K562 (cell line): ENCODE measurements at regions not wholly inside any gene's neighbourhood (a gene's known extent, or its start where the extent isn't known, plus 50 kb on each side); places are given as distances from the start of the nearest gene placed in this dataset.

Source experiments
- ATAC-seq: fragments of 200-7000 bp; cut with Tn5 transposase; 3 replicates; pipeline ENCODE4 v1.9.1; 2020; ENCODE audit warnings: moderate library complexity
- BruUV-seq: library from RNA; stranded (reverse); fragments of 400-500 nt; replicated peaks from 2 replicates; lab custom pipeline; 2021; lab: Mats Ljungman, UMichigan
- CTCF ChIA-PET: fragments of 300-600 bp; formaldehyde crosslinking; extraction: SDS; loops from one replicate; lab custom pipeline; 2021; ENCODE audit warnings: low intra/inter-chr PET ratio; lab: Yijun Ruan, JAX
- POLR2A ChIA-PET: fragments of 300-600, 350-650 bp; sonication (Branson Sonifier 250); formaldehyde crosslinking; extraction: SDS; loops from one replicate; lab custom pipeline; 2021; ENCODE audit warnings: antibody characterized with exemption, inconsistent platforms; lab: Yijun Ruan, JAX
- DNase-seq, 4 experiments: peaks; one replicate each; pipeline versions ENCODE4 v3.0.0 to v3.0.0-alpha.2; 2011 to 2018; ENCODE audit warnings: low spot score in 3 of 4, mixed read lengths in 3 of 4; ENCODE audit errors: extremely low read depth in 1 of 4
- FAIRE-seq: peaks from 2 replicates; lab custom pipeline; 2011; peaks lifted over from hg19 to GRCh38; lab: Jason Lieb, UNC
- H2AFZ ChIP-seq: 2 replicates; pipeline ENCODE4 v1.6.0; 2011; ENCODE audit warnings: low read depth, low read length, control low read depth, inconsistent platforms
- H3K27ac ChIP-seq: fragments of 200-600 bp; 3 replicates; pipeline ENCODE4 v1.8.0; 2011; ENCODE audit warnings: low read depth, mild to moderate bottlenecking, control low read depth, inconsistent platforms, low read length, moderate library complexity, mixed read lengths; ENCODE audit errors: extremely low read depth
- H3K27me3 ChIP-seq, 2 experiments: fragments of 300-600 bp in 1 of 2; 2 replicates in 1 of 2; 3 replicates in 1 of 2; pipeline versions ENCODE4 v1.6.0 to v1.8.0; 2011; ENCODE audit warnings: inconsistent platforms in 2 of 2, low read length in 2 of 2, mild to moderate bottlenecking in 1 of 2, mixed read lengths in 1 of 2, moderate library complexity in 1 of 2; ENCODE audit not compliant: control insufficient read depth in 2 of 2, insufficient read depth in 2 of 2
- H3K36me3 ChIP-seq: fragments of 300-600 bp; 3 replicates; pipeline ENCODE4 v1.8.0; 2011; ENCODE audit warnings: mild to moderate bottlenecking, low read length, inconsistent platforms; ENCODE audit not compliant: control insufficient read depth, insufficient read depth
- H3K4me1 ChIP-seq, 2 experiments: fragments of 200-600 bp in 1 of 2; replicated peaks in 1 of 2; 2 replicates in 1 of 2; 3 replicates in 1 of 2; pipeline versions ENCODE4 v1.5.1 to v1.8.0; 2011; ENCODE audit warnings: inconsistent platforms in 2 of 2, low read length in 2 of 2, mild to moderate bottlenecking in 1 of 2, mixed read lengths in 1 of 2, moderate library complexity in 1 of 2; ENCODE audit not compliant: control insufficient read depth in 2 of 2, insufficient read depth in 2 of 2
- H3K4me2 ChIP-seq: 2 replicates; pipeline ENCODE4 v1.6.1; 2011; ENCODE audit warnings: low read length, control low read depth, inconsistent platforms, mixed read lengths; ENCODE audit not compliant: insufficient read depth
- H3K4me3 ChIP-seq: fragments of 200-600 bp; sonication (generic), shearing (Covaris generic); 2 replicates; pipeline ENCODE4 v1.5.1; 2016; ENCODE audit warnings: control low read depth, inconsistent platforms
- H3K79me2 ChIP-seq: fragments of 200-600 bp; 3 replicates; pipeline ENCODE4 v1.8.0; 2011; ENCODE audit warnings: low read length, inconsistent platforms; ENCODE audit not compliant: control insufficient read depth, insufficient read depth
- H3K9ac ChIP-seq, 2 experiments: 2 replicates each; pipeline versions ENCODE4 v1.6.0 to v1.6.1; 2011; ENCODE audit warnings: low read depth in 2 of 2, low read length in 2 of 2, control low read depth in 1 of 2, inconsistent platforms in 1 of 2, mild to moderate bottlenecking in 1 of 2, mixed read lengths in 1 of 2; ENCODE audit not compliant: insufficient read depth in 1 of 2
- H3K9me1 ChIP-seq: one replicate; pipeline ENCODE4 v1.6.0; 2011; ENCODE audit warnings: inconsistent platforms, mild to moderate bottlenecking, low read length, moderate library complexity; ENCODE audit not compliant: control insufficient read depth, insufficient read depth
- H3K9me3 ChIP-seq: replicated peaks from 2 replicates; pipeline ENCODE4 v1.5.1; 2011; ENCODE audit warnings: low read depth, low read length, inconsistent platforms; ENCODE audit not compliant: control insufficient read depth, insufficient read depth
- H4K20me1 ChIP-seq: replicated peaks from 2 replicates; pipeline ENCODE4 v1.6.1; 2011; ENCODE audit warnings: low read length, inconsistent platforms, mixed read lengths; ENCODE audit not compliant: control insufficient read depth, insufficient read depth
- CHD2 ChIP-seq: IDR thresholded peaks from 2 replicates; pipeline ENCODE4 v1.6.1; 2011; ENCODE audit warnings: low read depth, low read length
- FOXK1 ChIP-seq: sonication (generic); formaldehyde crosslinking; IDR thresholded peaks from 2 replicates; pipeline ENCODE4 v1.8.0; 2022; ENCODE audit warnings: missing genetic modification reagents, mild to moderate bottlenecking, borderline replicate concordance
- HNRNPH1 ChIP-seq: fragments of 200-400 bp; formaldehyde crosslinking; optimal IDR thresholded peaks from 2 replicates; pipeline ENCODE3; 2017; ENCODE audit warnings: low read depth, mild to moderate bottlenecking, low read length, moderate library complexity
- PHF20 ChIP-seq: fragments of 450-650 bp; IDR thresholded peaks from 2 replicates; pipeline ENCODE4 v1.6.1; 2018; ENCODE audit not compliant: partially characterized antibody
- POU5F1 ChIP-seq: fragments of 150-350 bp; IDR thresholded peaks from 2 replicates; pipeline ENCODE4 v1.6.1; 2014; ENCODE audit warnings: borderline replicate concordance, low read length, low read depth, mild to moderate bottlenecking; ENCODE audit not compliant: partially characterized antibody
- PPARD ChIP-seq: fragments of 250-450 bp; sonication (Bioruptor Pico); IDR thresholded peaks from 2 replicates; pipeline ENCODE4 v1.8.0; 2022; ENCODE audit warnings: inconsistent platforms, mild to moderate bottlenecking, moderate library complexity
- PURB ChIP-seq: sonication (generic); formaldehyde crosslinking; IDR thresholded peaks from 2 replicates; pipeline ENCODE4 v1.9.0; 2021; ENCODE audit warnings: low read depth, mild to moderate bottlenecking, missing genetic modification reagents
- SMAD4 ChIP-seq: fragments of 250-450 bp; sonication (Bioruptor Pico); conservative IDR thresholded peaks from 2 replicates; pipeline ENCODE4 v1.8.0; 2021; ENCODE audit warnings: inconsistent platforms, mild to moderate bottlenecking, moderate library complexity
- ZBED1 ChIP-seq: IDR thresholded peaks from 2 replicates; pipeline ENCODE4 v1.6.1; 2014
- ZNF717 ChIP-seq: fragments of 250-450 bp; sonication (Bioruptor Pico); IDR thresholded peaks from 2 replicates; pipeline ENCODE4 v1.5.0; 2021
- WGBS: fragments of 100-300 bp; shearing (Covaris generic); methylation state at CpG from one replicate; pipeline ENCODE4 v1.1.6; 2016; ENCODE audit warnings: low coverage, mixed read lengths; ENCODE audit not compliant: insufficient coverage; ENCODE audit errors: missing lambda C conversion rate; 5-methylcytosine and 5-hydroxymethylcytosine counted together
- in situ Hi-C: fragments of 300-500 bp; cut with MboI; formaldehyde crosslinking; loops from 4 replicates; pipeline ENCODE4 v1.15.0; 2018; ENCODE audit warnings: inconsistent platforms, mixed read lengths
- intact Hi-C: fragments of 100-400 bp; cut with micrococcal nuclease; formaldehyde crosslinking; loops from 2 replicates; pipeline ENCODE4 v1.14.2; 2022
- TF ChIP-seq, protein P1 (sequence below): sonication (generic); formaldehyde crosslinking; IDR thresholded peaks from 2 replicates; pipeline ENCODE4 v1.9.0; 2022; ENCODE audit warnings: mild to moderate bottlenecking, missing genetic modification reagents
- TF ChIP-seq, protein P2 (sequence below): fragments of 150-350 bp; IDR thresholded peaks from 2 replicates; pipeline ENCODE4 v1.6.1; 2014; ENCODE audit warnings: low read depth, mild to moderate bottlenecking, low read length, borderline replicate concordance
- TF ChIP-seq, protein P3 (sequence below): sonication (generic); formaldehyde crosslinking; IDR thresholded peaks from 2 replicates; pipeline ENCODE4 v1.8.1; 2022; ENCODE audit warnings: missing genetic modification reagents
- TF ChIP-seq, protein P4 (sequence below), 2 experiments: IDR thresholded peaks; 2 replicates each; pipeline ENCODE4 v1.6.1; 2012; ENCODE audit warnings: improper control_type of control experiment in 2 of 2, low read depth in 2 of 2, low read length in 2 of 2, borderline replicate concordance in 1 of 2
- TF ChIP-seq, protein P5 (sequence below): fragments of 250-450 bp; sonication (Bioruptor Pico); IDR thresholded peaks from 2 replicates; pipeline ENCODE4 v1.8.0; 2022; ENCODE audit warnings: moderate library complexity, mild to moderate bottlenecking, inconsistent platforms

DNA sequence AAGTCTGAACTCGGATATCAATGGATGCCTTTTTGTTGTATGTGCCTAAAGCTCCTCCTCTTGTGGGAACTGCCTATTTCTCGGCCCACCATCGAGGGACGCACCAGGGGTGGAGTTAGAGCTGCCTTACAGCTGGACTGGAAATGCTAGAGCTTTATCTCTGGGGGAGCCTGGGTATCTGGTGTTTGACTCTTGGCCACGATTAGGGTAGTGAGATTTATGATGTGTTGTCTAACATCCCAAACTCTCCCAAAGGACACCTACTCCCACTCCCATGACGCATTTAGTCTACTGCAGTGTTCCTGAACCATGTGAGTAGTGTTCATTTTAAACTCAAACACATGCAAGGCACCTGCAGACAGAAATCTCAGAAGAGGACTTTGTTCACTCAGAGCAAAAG, 594.8 kb downstream of the METTL4 start (continued):
- TF ChIP-seq POU5F1 (no peak), PPARD (CRISPR knock-in tag) (no peak), CHD2 (no peak)
- TF ChIP-seq, all 486 proteins: peak for 0

DNA sequence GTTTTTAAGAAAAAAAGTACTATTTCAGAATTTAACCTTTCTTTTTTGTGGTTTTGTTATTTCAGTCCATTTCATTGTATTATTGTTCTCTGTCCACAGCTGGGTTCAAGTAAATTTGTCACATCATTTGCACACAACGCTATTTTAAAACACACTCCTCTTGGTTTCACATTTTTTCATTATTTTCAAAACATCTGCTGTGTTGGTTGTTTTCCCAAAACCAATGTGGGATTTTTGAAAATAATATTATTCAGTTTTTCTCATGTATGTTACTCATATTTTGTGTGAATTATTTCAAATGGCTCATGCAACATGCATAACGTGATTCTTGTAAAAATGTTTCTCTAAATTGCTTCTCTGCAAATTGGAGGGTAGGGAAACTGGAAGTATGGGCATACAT, 589.2 kb downstream of the METTL4 start:
- in situ Hi-C loops (no loop called here), intact Hi-C loops (no loop called here)
- ATAC-seq (no peak), FAIRE-seq (no peak), DNase-seq (no peak)
- no peak overlapping the region for H3K27ac ChIP-seq
- H3K4me2 ChIP-seq, result no peak overlapping the region
- H3K36me3 ChIP-seq, result no peaks in the 10 kb centered on the region
- H3K4me1 ChIP-seq, result no peaks in the 10 kb centered on the region
- no TSS peak for BruUV-seq
- H2AFZ ChIP-seq, result no peak overlapping the region
- ChIA-PET POLR2A (no interaction called here), CTCF (no interaction called here)
- no peaks in the 10 kb centered on the region for H4K20me1 ChIP-seq
- no peaks in the 10 kb centered on the region for H3K9me3 ChIP-seq
- WGBS, result 0% methylated on average over 2 of the region's 2 CpGs
- no peaks in the 10 kb centered on the region for H3K27me3 ChIP-seq
- H3K79me2 ChIP-seq, result no peaks in the 10 kb centered on the region
- H3K9me1 ChIP-seq, result no peaks in the 10 kb centered on the region
- H3K4me3 ChIP-seq, result no peak overlapping the region
- no peak overlapping the region for H3K9ac ChIP-seq
- TF ChIP-seq, protein P1, sequence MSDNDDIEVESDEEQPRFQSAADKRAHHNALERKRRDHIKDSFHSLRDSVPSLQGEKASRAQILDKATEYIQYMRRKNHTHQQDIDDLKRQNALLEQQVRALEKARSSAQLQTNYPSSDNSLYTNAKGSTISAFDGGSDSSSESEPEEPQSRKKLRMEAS, result no peak
- TF ChIP-seq SMAD4 (CRISPR knock-in tag), result no peak
- TF ChIP-seq, protein P2, sequence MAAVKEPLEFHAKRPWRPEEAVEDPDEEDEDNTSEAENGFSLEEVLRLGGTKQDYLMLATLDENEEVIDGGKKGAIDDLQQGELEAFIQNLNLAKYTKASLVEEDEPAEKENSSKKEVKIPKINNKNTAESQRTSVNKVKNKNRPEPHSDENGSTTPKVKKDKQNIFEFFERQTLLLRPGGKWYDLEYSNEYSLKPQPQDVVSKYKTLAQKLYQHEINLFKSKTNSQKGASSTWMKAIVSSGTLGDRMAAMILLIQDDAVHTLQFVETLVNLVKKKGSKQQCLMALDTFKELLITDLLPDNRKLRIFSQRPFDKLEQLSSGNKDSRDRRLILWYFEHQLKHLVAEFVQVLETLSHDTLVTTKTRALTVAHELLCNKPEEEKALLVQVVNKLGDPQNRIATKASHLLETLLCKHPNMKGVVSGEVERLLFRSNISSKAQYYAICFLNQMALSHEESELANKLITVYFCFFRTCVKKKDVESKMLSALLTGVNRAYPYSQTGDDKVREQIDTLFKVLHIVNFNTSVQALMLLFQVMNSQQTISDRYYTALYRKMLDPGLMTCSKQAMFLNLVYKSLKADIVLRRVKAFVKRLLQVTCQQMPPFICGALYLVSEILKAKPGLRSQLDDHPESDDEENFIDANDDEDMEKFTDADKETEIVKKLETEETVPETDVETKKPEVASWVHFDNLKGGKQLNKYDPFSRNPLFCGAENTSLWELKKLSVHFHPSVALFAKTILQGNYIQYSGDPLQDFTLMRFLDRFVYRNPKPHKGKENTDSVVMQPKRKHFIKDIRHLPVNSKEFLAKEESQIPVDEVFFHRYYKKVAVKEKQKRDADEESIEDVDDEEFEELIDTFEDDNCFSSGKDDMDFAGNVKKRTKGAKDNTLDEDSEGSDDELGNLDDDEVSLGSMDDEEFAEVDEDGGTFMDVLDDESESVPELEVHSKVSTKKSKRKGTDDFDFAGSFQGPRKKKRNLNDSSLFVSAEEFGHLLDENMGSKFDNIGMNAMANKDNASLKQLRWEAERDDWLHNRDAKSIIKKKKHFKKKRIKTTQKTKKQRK, result no peak
- TF ChIP-seq, protein P3, sequence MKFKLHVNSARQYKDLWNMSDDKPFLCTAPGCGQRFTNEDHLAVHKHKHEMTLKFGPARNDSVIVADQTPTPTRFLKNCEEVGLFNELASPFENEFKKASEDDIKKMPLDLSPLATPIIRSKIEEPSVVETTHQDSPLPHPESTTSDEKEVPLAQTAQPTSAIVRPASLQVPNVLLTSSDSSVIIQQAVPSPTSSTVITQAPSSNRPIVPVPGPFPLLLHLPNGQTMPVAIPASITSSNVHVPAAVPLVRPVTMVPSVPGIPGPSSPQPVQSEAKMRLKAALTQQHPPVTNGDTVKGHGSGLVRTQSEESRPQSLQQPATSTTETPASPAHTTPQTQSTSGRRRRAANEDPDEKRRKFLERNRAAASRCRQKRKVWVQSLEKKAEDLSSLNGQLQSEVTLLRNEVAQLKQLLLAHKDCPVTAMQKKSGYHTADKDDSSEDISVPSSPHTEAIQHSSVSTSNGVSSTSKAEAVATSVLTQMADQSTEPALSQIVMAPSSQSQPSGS (CRISPR knock-in tag), result no peak
- no peak for TF ChIP-seq HNRNPH1
- no peak for TF ChIP-seq PURB
- no peak for TF ChIP-seq ZNF717 (CRISPR knock-in tag)
- TF ChIP-seq FOXK1 (CRISPR knock-in tag), result no peak
- TF ChIP-seq, protein P4, sequence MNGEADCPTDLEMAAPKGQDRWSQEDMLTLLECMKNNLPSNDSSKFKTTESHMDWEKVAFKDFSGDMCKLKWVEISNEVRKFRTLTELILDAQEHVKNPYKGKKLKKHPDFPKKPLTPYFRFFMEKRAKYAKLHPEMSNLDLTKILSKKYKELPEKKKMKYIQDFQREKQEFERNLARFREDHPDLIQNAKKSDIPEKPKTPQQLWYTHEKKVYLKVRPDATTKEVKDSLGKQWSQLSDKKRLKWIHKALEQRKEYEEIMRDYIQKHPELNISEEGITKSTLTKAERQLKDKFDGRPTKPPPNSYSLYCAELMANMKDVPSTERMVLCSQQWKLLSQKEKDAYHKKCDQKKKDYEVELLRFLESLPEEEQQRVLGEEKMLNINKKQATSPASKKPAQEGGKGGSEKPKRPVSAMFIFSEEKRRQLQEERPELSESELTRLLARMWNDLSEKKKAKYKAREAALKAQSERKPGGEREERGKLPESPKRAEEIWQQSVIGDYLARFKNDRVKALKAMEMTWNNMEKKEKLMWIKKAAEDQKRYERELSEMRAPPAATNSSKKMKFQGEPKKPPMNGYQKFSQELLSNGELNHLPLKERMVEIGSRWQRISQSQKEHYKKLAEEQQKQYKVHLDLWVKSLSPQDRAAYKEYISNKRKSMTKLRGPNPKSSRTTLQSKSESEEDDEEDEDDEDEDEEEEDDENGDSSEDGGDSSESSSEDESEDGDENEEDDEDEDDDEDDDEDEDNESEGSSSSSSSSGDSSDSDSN (IDR thresholded peaks at IDR 0.05; ENCODE audit: borderline replicate concordance in 1 of 2, low read depth in 2 of 2, low read length in 2 of 2), result no peak
- no peak for TF ChIP-seq PHF20
- TF ChIP-seq, protein P5, sequence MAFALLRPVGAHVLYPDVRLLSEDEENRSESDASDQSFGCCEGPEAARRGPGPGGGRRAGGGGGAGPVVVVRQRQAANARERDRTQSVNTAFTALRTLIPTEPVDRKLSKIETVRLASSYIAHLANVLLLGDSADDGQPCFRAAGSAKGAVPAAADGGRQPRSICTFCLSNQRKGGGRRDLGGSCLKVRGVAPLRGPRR (CRISPR knock-in tag), result no peak
- TF ChIP-seq ZBED1, result no peak
